ENCODE measurements at regions not wholly inside any gene's neighbourhood (a gene's known extent, or its start where the extent isn't known, plus 50 kb on each side); places are given as distances from the start of the nearest gene placed in this dataset.
A peak's percentile ranks its signal among the peaks of the same experiment; 100 is the strongest.

DNA sequence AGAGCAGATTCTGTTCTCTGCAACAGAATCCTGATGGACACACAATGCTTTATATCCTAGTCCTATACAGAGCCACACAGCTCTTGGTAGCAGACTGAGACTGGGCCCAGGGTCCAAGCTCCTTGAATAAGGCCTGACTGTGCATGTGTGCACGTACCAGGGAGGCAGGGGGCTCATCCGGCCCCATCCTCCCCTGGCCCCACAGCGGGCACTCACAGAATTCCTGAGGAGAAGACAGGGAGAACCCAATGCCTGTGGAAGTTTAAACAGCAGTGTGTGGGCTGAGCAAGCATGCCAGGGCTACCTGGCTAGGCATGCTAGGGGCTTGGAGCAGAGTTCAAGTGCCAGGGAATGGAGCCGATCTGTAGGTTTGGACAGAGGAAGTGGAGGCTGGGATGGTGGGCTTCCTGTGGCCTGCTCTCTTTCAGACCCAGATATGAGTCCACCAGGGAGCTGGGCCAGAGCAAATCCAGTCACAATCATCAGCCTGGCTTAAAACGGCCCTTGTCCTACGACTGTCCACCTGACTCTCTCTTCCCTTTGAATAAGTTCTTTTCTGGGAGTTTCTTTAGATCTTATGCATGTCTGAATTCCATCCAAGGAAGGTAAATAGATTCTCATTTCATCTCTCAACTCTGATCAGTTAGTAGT is 74.0 kb downstream of the MRPL14 start:
- Histone ChIP-seq H3K18ac (ENCODE audit: insufficient read length, low read depth, low read length) (no peak overlapping the region), H3K9ac (ENCODE audit: extremely low read depth, insufficient read length, low read length) (no peak overlapping the region), H3K23ac (ENCODE audit: insufficient read length, low read depth, low read length) (no peak overlapping the region), H2BK120ac (ENCODE audit: low read depth, low read length, poor library complexity, severe bottlenecking) (no peak overlapping the region), H3K4ac (ENCODE audit: low read depth, low read length) (no peak overlapping the region), H2BK15ac (ENCODE audit: low read depth, low read length) (no peak overlapping the region), H3K4me1 (ENCODE audit: insufficient read depth, low read length) (peaks cover 4% of the 10 kb centered on the region; the same call in 1 of the 2 replicates), H3K9me3 (ENCODE audit: control insufficient read depth, low read depth, low read length) (no peaks in the 10 kb centered on the region), H3K79me2 (ENCODE audit: insufficient read depth, low read length) (no peaks in the 10 kb centered on the region), H3K23me2 (ENCODE audit: insufficient read length, low read depth, low read length, poor library complexity, severe bottlenecking) (no peaks in the 10 kb centered on the region), H4K8ac (replicated peaks; ENCODE audit: insufficient read length, low read depth, low read length) (no peak overlapping the region), H3K4me2 (ENCODE audit: insufficient read depth, insufficient read length, low read length) (no peak overlapping the region), H3K14ac (ENCODE audit: insufficient read depth, low read length) (no peak overlapping the region), H4K91ac (ENCODE audit: insufficient read length, low read depth, low read length) (no peak overlapping the region), H2AK5ac (ENCODE audit: insufficient read length, low read length) (no peak overlapping the region), H4K20me1 (ENCODE audit: control insufficient read depth, insufficient read depth, insufficient read length) (no peaks in the 10 kb centered on the region), H2BK20ac (ENCODE audit: low read depth, low read length, poor library complexity, severe bottlenecking) (no peak overlapping the region), H3K79me1 (ENCODE audit: insufficient read depth, low read depth, low read length, poor library complexity, severe bottlenecking) (no peaks in the 10 kb centered on the region), H3K27me3 (ENCODE audit: insufficient read depth, low read length) (no peaks in the 10 kb centered on the region), H3K27ac (ENCODE audit: insufficient read length, low read depth, low read length) (no peak overlapping the region), H4K5ac (ENCODE audit: insufficient read length, low read depth, low read length) (no peak overlapping the region), H3K56ac (ENCODE audit: insufficient read length, low read depth, low read length) (no peak overlapping the region), H2BK12ac (ENCODE audit: insufficient read length, low read depth, low read length) (no peak overlapping the region), H2BK5ac (ENCODE audit: insufficient read length, low read length) (no peak overlapping the region), H2AFZ (ENCODE audit: low read length) (no peak overlapping the region), H3T11ph (ENCODE audit: low read length) (no peak overlapping the region)
- peak overlapping the region in 1 of 2 experiments; percentile 32; a peak in 2 of 5 replicates for H3K4me3 Mint-ChIP-seq
- H3K4me1 Mint-ChIP-seq, result peaks cover 26 to 32% of the 10 kb centered on the region in 2 experiments
- peaks cover 2% of the 10 kb centered on the region; the same call in 1 of the 2 replicates for H3K27me3 Mint-ChIP-seq (ENCODE audit: low read depth)
- WGBS (ENCODE audit: extremely low coverage, insufficient read length, low lambda C conversion rate), result no CpG with 5 or more reads among the region's 6 CpGs
- TF ChIP-seq, protein P1, sequence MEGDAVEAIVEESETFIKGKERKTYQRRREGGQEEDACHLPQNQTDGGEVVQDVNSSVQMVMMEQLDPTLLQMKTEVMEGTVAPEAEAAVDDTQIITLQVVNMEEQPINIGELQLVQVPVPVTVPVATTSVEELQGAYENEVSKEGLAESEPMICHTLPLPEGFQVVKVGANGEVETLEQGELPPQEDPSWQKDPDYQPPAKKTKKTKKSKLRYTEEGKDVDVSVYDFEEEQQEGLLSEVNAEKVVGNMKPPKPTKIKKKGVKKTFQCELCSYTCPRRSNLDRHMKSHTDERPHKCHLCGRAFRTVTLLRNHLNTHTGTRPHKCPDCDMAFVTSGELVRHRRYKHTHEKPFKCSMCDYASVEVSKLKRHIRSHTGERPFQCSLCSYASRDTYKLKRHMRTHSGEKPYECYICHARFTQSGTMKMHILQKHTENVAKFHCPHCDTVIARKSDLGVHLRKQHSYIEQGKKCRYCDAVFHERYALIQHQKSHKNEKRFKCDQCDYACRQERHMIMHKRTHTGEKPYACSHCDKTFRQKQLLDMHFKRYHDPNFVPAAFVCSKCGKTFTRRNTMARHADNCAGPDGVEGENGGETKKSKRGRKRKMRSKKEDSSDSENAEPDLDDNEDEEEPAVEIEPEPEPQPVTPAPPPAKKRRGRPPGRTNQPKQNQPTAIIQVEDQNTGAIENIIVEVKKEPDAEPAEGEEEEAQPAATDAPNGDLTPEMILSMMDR (conservative IDR thresholded peaks at IDR 0.05), result no peak
- H3K27ac Mint-ChIP-seq, result no peak overlapping the region
- no peaks in the 10 kb centered on the region for H3K9me3 Mint-ChIP-seq
- no peaks in the 10 kb centered on the region for H3K36me3 Mint-ChIP-seq (ENCODE audit: insufficient read depth in 1 of 3, low read depth in 3 of 3)
- no peak for DNase-seq
